Colonic mucosa (tissue), 4 donors: ENCODE measurements at regions not wholly inside any gene's neighbourhood (a gene's known extent, or its start where the extent isn't known, plus 50 kb on each side); places are given as distances from the start of the nearest gene placed in this dataset.

Experiments
- DNase-seq: peaks from one replicate; pipeline ENCODE4 v3.0.0-alpha.2; 2020
- H3K27ac ChIP-seq: fragments of 200-600 bp; one replicate; pipeline ENCODE4 v1.8.0; 2021
- H3K27me3 ChIP-seq: fragments of 200-600 bp; one replicate; pipeline ENCODE4 v1.8.0; 2021
- H3K36me3 ChIP-seq: fragments of 200-600 bp; one replicate; pipeline ENCODE4 v1.8.0; 2021
- H3K4me1 ChIP-seq: fragments of 200-600 bp; one replicate; pipeline ENCODE4 v1.8.0; 2021; ENCODE audit warnings: mild to moderate bottlenecking
- H3K4me3 ChIP-seq: fragments of 200-600 bp; one replicate; pipeline ENCODE4 v1.8.0; 2021
- H3K9ac ChIP-seq, 2 donors: one replicate each; pipeline ENCODE4 v1.7.0; 2013; ENCODE audit warnings: control low read depth in 2 of 2, low read depth in 2 of 2, low read length in 2 of 2
- H3K9me3 ChIP-seq: fragments of 200-600 bp; one replicate; pipeline ENCODE4 v1.8.0; 2021
- CTCF ChIP-seq: fragments of 200-600 bp; IDR thresholded peaks from one replicate; pipeline ENCODE4 v1.8.0; 2022; ENCODE audit warnings: antibody characterized with exemption, mild to moderate bottlenecking
- intact Hi-C: fragments of 100-400 bp; cut with DNase I; formaldehyde crosslinking; loops from one replicate; pipeline ENCODE4 v1.14.1; 2022
- donor health status: healthy.
- donor health status: DM: no; HTN: no; CAD: no.
- donor health status: DM: no; HTN: no; CAD: no.

- no peak overlapping the region for H3K9ac ChIP-seq
- H3K27ac ChIP-seq = no peak overlapping the region
- no peaks in the 10 kb centered on the region for H3K4me1 ChIP-seq
- no peak overlapping the region for H3K4me3 ChIP-seq
- H3K36me3 ChIP-seq = no peaks in the 10 kb centered on the region
- no peaks in the 10 kb centered on the region for H3K27me3 ChIP-seq
- no peaks in the 10 kb centered on the region for H3K9me3 ChIP-seq
- intact Hi-C loops = no loop called here
- no peak for DNase-seq
- TF ChIP-seq CTCF = no peak
Measured at GRCh38 chr15:77753281-77753873, 120.7 kb upstream of the LINGO1 start.

- TF ChIP-seq CTCF = no peak
- H3K4me3 ChIP-seq = no peak overlapping the region
- no peaks in the 10 kb centered on the region for H3K36me3 ChIP-seq
- DNase-seq = no peak
- intact Hi-C loops = no loop called here
- H3K9ac ChIP-seq = no peak overlapping the region
- H3K4me1 ChIP-seq = no peaks in the 10 kb centered on the region
- no peaks in the 10 kb centered on the region for H3K9me3 ChIP-seq
- H3K27me3 ChIP-seq = no peaks in the 10 kb centered on the region
- no peak overlapping the region for H3K27ac ChIP-seq
Measured at GRCh38 chr15:77749998-77750540, 117.4 kb upstream of the LINGO1 start.

GRCh38 chr15:77749236-77749997 lies 116.7 kb upstream of the LINGO1 start:
- Histone ChIP-seq H3K27me3 (no peaks in the 10 kb centered on the region), H3K9me3 (no peaks in the 10 kb centered on the region), H3K4me3 (no peak overlapping the region), H3K36me3 (no peaks in the 10 kb centered on the region), H3K4me1 (no peaks in the 10 kb centered on the region), H3K9ac (no peak overlapping the region), H3K27ac (no peak overlapping the region)
- no peak for TF ChIP-seq CTCF
- intact Hi-C loops = no loop called here
- no peak for DNase-seq

- DNase-seq = peak; percentile 23
- Histone ChIP-seq H3K27ac (no peak overlapping the region), H3K9me3 (no peaks in the 10 kb centered on the region), H3K27me3 (no peaks in the 10 kb centered on the region), H3K4me3 (no peak overlapping the region), H3K9ac (no peak overlapping the region), H3K36me3 (no peaks in the 10 kb centered on the region), H3K4me1 (no peaks in the 10 kb centered on the region)
- no peak for TF ChIP-seq CTCF
- intact Hi-C loops = no loop called here
Measured at GRCh38 chr15:77748078-77749064, 115.7 kb upstream of the LINGO1 start.
